Fibroblast of villous mesenchyme (primary cell): ENCODE measurements at regions not wholly inside any gene's neighbourhood (a gene's known extent, or its start where the extent isn't known, plus 50 kb on each side); places are given as distances from the start of the nearest gene placed in this dataset.

Experiments
- DNase-seq: peaks from one replicate; pipeline ENCODE4 v3.0.0-alpha.2; 2010; ENCODE audit warnings: low read depth
- H3K4me3 ChIP-seq: 2 replicates; pipeline ENCODE4 v1.5.1; 2011; ENCODE audit warnings: low read depth, mild to moderate bottlenecking, low read length
- TF ChIP-seq, protein P1 (sequence below): IDR thresholded peaks from 2 replicates; pipeline ENCODE4 v1.5.1; 2012; ENCODE audit warnings: low read depth, mild to moderate bottlenecking, low read length; ENCODE audit not compliant: insufficient read depth

DNA sequence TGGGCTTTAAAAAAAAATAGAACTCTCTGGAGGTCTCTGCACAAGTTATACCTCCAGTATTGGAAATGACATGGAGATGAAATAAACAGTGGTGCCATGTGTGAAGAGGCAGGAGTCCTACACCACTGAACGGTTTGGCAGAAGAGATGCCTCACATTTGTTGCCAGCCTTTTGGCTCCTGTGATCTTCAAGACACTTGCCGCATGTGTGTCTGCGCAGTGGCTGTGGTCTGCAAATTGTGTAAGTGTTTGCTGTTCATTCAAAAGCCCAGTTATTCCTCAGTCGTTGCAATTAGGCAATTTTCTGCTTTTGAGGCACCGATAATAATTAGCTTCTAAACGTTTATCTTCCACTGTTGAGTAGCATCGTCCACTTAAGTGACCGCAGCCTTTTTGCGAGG, 319.1 kb downstream of the BRD1 start:
- TF ChIP-seq, protein P1, sequence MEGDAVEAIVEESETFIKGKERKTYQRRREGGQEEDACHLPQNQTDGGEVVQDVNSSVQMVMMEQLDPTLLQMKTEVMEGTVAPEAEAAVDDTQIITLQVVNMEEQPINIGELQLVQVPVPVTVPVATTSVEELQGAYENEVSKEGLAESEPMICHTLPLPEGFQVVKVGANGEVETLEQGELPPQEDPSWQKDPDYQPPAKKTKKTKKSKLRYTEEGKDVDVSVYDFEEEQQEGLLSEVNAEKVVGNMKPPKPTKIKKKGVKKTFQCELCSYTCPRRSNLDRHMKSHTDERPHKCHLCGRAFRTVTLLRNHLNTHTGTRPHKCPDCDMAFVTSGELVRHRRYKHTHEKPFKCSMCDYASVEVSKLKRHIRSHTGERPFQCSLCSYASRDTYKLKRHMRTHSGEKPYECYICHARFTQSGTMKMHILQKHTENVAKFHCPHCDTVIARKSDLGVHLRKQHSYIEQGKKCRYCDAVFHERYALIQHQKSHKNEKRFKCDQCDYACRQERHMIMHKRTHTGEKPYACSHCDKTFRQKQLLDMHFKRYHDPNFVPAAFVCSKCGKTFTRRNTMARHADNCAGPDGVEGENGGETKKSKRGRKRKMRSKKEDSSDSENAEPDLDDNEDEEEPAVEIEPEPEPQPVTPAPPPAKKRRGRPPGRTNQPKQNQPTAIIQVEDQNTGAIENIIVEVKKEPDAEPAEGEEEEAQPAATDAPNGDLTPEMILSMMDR: no peak
- no peak overlapping the region for H3K4me3 ChIP-seq
- no peak for DNase-seq

DNA sequence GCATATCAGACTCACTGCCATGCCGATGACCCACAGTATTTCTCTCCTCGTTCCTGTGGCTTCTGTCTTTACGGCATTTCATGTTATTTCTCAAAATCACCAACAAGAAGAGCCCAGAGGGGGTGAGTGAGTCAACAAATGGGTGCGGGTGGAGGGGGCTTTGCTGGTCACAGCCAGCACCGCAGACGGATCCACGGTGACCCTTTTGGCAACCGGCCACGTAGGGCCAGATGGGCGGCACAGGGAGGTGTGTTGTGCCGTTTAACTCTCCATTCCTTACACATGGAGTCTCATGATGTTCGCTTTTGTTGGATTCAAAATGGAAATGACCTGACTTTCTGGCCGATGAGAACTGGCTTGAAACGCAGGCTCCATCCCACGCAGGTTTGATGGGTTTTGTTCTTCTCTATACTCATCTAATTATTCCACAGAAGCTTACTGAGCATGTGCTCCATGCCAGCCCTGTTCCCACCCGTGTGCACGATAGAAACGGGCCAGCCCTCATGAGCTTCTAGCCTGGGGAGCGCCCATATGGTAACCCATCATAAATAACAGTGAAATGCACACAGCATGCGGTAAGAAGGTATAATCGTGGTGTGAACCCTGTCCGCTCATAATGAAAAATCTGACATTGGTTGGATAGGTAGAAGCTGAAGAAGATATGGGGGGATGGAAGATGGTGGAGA, 319.9 kb downstream of the BRD1 start:
- TF ChIP-seq, protein P1: no peak
- no peak for DNase-seq
- H3K4me3 ChIP-seq: no peak overlapping the region

DNA sequence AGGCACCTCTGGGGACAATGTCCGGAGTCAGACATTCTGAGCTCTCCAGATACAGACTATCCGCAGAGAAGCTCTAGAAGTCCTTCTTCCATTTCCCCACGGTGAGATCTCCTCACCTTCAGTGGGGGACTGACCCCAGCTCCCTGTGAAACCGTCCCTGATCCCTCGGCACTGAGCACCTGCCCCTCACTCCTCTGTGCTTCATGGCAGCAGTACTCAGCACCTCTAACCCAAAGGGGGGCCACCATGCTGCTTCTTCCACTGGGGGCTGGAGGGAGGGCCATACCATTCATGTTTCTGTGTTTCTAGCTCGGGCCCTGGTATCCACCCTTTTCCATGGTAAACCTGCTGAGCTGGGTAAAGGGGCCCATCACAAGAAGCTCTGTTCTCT, 321.7 kb downstream of the BRD1 start:
- TF ChIP-seq, protein P1: no peak
- DNase-seq: no peak
- no peak overlapping the region for H3K4me3 ChIP-seq

DNA sequence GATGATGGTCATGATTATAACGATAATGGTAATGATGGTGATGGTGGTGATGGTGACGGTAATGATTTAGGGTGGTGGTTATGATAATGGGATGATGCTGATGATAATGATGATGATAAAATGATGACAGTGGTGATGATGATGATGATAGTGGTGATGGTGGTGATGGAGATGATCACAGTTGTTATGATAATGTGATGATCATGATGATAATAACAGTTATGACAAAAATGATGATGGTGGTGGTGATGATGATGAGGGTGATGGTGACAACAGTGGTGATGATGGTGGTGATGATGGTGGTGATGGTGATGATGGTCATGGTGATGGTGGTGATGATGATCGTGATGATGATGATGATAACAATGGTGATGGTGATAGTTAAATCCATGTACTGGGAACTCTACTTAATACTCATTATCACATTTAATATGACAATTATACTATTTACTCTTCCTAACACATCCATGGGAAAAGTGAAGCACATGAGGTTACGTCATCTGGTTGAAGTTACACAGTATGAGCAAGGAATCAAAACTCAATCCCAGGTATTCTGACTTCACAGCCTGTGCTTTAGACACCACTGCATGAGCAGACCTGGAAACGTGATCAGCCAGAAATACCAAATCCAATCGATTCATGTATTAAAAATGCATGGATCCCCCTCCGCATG, 322.2 kb downstream of the BRD1 start:
- no peak overlapping the region for H3K4me3 ChIP-seq
- TF ChIP-seq, protein P1: no peak
- DNase-seq: no peak

DNA sequence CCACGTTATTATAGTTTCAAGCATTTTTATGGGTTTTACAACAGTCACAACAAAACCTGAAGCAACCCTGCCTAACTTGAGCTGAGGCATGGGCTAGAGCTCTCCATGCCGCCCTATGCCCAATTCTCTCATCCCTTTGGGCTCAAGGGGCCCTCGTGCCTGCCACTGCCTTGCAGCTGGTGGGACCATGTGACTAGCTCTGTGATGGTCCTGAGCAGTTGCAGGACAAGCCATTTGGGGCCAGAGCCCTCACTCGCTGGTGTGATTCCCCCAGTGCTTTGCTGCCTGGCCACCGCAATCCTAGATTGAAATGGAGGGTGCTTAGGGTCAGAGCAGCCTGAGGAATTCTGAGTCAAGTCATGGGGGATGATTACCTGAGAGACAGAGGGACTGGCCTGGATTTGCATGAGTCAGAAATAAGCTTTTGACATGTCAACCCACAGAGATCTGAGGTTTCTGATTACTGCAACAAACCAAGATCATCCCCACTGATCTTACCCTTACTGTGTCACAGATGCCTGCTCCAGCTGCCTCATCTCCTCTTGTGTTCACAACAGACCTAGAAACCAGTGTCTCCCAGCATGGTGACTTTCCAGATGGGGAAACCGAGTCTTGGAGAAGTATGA, 323.7 kb downstream of the BRD1 start:
- H3K4me3 ChIP-seq: no peak overlapping the region
- TF ChIP-seq, protein P1: no peak
- DNase-seq: no peak

DNA sequence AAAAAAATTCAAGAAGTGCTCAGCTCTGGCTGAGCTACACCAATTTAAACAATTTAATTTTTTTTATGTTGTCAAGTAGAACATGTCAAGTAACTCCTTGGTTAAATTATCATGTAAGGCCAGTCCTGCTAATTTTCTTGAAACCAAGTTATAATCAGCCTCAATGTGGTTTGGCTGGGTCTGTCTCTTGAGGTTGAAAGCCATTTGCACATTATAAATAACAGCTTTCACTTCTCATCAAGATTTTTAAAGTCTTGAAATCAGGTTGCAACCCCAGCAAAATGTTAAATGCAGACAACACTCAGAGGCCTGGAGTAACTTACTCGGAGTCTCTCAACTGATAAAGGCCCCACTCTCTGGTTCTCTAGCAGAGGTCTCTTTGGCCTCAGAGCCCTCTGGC, 324.4 kb downstream of the BRD1 start:
- DNase-seq: no peak
- TF ChIP-seq, protein P1: no peak
- H3K4me3 ChIP-seq: no peak overlapping the region
